Neutrophil (primary cell): ENCODE measurements at regions not wholly inside any gene's neighbourhood (a gene's known extent, or its start where the extent isn't known, plus 50 kb on each side); places are given as distances from the start of the nearest gene placed in this dataset.
"Not testable (repeated sequence)": the region's sequence is repeated elsewhere in the genome, so short reads cannot be mapped to it uniquely, and the experiment has no call there.

Experiments used
- H3K27ac ChIP-seq: fragments of 200-600 bp; sonication (generic); 2 replicates; pipeline ENCODE4 v1.5.1; 2016; ENCODE audit warnings: mild to moderate bottlenecking, moderate library complexity
- H3K27me3 ChIP-seq: fragments of 200-600 bp; sonication (generic); 2 replicates; pipeline ENCODE4 v1.6.0; 2016; ENCODE audit warnings: mild to moderate bottlenecking
- H3K36me3 ChIP-seq: fragments of 200-600 bp; sonication (generic); 2 replicates; pipeline ENCODE4 v1.5.1; 2017
- H3K4me1 ChIP-seq, 2 experiments: fragments of 200-600 bp in 1 of 2; sonication (generic) in 1 of 2; 1 replicate in 1 of 2; 2 replicates in 1 of 2; pipeline versions ENCODE4 v1.5.1 to v1.6.1; 2013 to 2016; ENCODE audit warnings: low read depth in 1 of 2, low read length in 1 of 2, mild to moderate bottlenecking in 1 of 2, moderate library complexity in 1 of 2; ENCODE audit not compliant: control insufficient read depth in 1 of 2, insufficient read depth in 1 of 2
- H3K4me3 ChIP-seq, 2 experiments: fragments of 200-600 bp in 1 of 2; sonication (generic) in 1 of 2; 1 replicate in 1 of 2; 2 replicates in 1 of 2; pipeline ENCODE4 v1.5.1; 2013 to 2016; ENCODE audit warnings: low read depth in 1 of 2, low read length in 1 of 2, mild to moderate bottlenecking in 1 of 2, moderate library complexity in 1 of 2
- H3K9me3 ChIP-seq: fragments of 200-600 bp; sonication (generic); 2 replicates; pipeline ENCODE4 v1.5.1; 2016
- TF ChIP-seq, protein P1 (sequence below): fragments of 200-600 bp; sonication (generic); IDR thresholded peaks from 2 replicates; pipeline ENCODE4 v1.5.1; 2016; ENCODE audit warnings: antibody characterized with exemption

DNA sequence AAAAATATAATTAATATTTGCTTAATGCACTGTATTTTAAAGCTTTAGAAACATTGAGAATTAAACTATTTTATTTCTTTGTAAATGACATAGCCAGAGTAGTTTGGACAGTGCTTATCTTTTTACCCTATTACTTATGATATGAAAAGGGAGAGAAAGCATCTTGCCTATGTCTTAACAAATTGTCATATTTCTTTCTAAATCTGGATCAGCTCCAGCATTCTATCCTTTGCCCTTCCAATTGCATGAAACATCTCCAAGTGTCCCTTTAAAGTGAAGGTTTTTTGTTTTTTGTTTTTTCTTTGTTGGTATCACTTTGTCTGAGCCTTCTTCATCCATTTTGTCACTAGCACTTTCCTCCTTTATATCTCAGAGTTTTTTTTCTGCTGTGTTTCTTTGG, 511.6 kb upstream of the FAM174A start:
- TF ChIP-seq, protein P1, sequence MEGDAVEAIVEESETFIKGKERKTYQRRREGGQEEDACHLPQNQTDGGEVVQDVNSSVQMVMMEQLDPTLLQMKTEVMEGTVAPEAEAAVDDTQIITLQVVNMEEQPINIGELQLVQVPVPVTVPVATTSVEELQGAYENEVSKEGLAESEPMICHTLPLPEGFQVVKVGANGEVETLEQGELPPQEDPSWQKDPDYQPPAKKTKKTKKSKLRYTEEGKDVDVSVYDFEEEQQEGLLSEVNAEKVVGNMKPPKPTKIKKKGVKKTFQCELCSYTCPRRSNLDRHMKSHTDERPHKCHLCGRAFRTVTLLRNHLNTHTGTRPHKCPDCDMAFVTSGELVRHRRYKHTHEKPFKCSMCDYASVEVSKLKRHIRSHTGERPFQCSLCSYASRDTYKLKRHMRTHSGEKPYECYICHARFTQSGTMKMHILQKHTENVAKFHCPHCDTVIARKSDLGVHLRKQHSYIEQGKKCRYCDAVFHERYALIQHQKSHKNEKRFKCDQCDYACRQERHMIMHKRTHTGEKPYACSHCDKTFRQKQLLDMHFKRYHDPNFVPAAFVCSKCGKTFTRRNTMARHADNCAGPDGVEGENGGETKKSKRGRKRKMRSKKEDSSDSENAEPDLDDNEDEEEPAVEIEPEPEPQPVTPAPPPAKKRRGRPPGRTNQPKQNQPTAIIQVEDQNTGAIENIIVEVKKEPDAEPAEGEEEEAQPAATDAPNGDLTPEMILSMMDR, result no peak
- no peaks in the 10 kb centered on the region for H3K9me3 ChIP-seq
- no peaks in the 10 kb centered on the region for H3K4me1 ChIP-seq
- no peaks in the 10 kb centered on the region for H3K36me3 ChIP-seq
- no peak overlapping the region for H3K27ac ChIP-seq
- no peaks in the 10 kb centered on the region for H3K27me3 ChIP-seq
- no peak overlapping the region for H3K4me3 ChIP-seq

DNA sequence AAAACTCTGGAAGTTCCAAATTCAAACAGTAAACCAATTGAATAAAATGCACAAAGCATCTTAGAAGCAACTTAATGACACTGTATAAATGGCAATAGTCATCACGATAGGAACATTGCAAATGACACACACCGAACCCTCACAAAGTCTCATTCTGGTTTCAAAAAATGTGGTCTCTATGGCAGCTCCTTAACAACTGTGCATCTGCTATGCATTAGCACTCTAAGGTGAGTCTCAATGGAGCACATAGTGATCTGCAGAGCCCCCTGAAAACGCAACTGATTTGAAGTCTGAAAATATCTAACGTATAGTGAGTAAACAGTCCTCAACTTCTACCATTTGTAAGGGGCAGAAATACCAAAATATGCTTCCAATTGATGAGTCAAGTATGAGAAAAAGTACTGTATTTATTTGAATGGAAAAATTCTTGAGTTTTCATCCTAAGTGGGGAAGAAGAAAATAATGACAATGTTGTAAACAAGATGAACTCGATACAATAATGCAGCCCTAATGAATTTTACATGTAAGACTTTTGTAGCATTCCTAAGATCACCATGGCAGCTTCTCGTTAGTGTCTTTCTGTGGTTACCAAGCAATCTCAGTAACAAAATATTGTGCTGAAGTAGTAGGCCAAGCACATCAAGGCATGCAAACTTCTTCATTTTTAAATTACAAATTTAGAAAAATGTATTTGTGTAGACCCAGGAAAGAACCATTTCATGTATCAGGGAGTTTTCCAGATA, 517.5 kb upstream of the FAM174A start:
- H3K4me1 ChIP-seq, result no peaks in the 10 kb centered on the region

DNA sequence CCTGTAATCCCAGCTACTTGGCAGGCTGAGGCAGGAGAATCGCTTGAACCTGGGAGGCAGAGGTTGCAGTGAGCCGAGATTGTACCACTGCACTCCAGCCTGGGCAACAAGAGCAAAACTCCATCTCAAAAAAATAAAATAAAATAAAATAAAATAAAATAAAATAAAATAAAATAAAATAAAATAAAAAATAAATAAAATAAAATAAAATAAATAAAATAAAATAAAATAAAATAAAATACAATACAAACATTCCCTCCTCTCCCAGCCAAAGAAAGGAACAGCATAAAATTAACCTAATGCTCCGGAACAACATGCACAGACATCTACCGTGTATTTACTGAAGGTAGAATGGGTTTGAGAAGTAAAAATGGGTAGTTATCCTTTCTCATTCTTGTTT, 521.9 kb upstream of the FAM174A start:
- not testable (repeated sequence) for H3K4me1 ChIP-seq

More for the DNA sequence above, 517.5 kb upstream of the FAM174A start:
- Histone ChIP-seq H3K27me3 (no peaks in the 10 kb centered on the region), H3K9me3 (no peaks in the 10 kb centered on the region), H3K36me3 (no peaks in the 10 kb centered on the region), H3K27ac (no peak overlapping the region), H3K4me3 (no peak overlapping the region)
- TF ChIP-seq, protein P1, result no peak

DNA sequence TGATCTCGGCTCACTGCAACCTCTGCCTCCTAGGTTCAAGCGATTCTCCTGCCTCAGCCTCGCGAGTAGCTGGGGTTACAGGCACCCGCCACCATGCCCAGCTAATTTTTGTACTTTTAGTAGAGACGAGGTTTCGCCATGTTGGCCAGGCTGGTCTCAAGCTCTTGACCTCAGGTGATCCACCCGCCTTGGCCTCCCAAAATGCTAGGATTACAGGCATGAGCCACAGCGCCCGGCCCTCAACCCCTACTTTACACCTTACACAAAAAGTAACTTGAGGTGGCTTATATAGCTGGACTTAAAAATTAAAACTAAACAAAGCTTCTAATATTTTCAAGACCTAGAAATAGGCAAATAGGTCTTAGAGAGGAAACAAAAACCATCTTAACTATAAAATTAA, 524.0 kb upstream of the FAM174A start:
- H3K27me3 ChIP-seq, H3K4me1 ChIP-seq, H3K27ac ChIP-seq, H3K9me3 ChIP-seq, H3K36me3 ChIP-seq, H3K4me3 ChIP-seq: not testable (repeated sequence)

More for the DNA sequence above, 521.9 kb upstream of the FAM174A start:
- H3K9me3 ChIP-seq, H3K27ac ChIP-seq, H3K27me3 ChIP-seq, H3K36me3 ChIP-seq, H3K4me3 ChIP-seq: not testable (repeated sequence)

DNA sequence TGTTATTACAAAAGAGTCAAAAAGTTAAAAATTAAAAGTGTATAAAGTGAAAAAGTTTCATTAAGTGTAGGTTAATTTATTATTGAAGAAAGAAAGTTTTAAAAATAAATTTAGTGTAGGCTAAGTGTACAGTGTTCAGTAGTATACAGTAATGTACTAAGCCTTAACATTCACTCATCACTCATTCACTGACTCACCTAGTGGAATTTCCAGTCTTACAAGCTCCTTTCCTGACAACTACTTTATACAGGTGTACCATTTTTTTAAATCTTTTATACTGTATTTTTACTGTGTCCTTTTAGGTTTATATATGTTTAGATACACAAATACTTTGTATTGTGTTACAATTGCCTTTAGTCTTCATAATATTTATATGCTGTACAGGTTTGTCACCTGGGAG, 530.2 kb upstream of the FAM174A start:
- Histone ChIP-seq H3K36me3 (no peaks in the 10 kb centered on the region), H3K9me3 (no peaks in the 10 kb centered on the region), H3K4me3 (no peak overlapping the region), H3K27me3 (no peaks in the 10 kb centered on the region), H3K27ac (no peak overlapping the region), H3K4me1 (no peaks in the 10 kb centered on the region)
- TF ChIP-seq, protein P1, result no peak

DNA sequence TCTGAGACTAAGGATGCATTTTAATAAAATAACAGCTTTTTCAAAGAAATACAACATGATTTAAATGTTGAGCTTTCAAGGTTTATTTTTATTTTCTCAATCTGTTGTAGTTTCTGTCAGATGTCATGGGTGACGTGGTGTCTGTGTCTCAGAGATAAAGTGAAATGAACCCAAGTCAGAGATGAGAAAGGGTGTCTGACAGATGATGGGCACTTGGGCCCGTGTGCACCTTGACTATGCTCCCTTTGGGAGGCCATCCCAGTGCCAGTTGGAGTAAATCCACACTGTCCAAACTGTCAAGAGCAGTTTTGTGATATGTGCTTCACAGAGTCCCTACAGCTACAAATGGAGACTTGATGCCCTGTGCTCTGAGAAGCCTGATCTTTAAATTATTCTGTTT, 536.9 kb upstream of the FAM174A start:
- Histone ChIP-seq H3K27ac (no peak overlapping the region), H3K4me3 (no peak overlapping the region)

More for the DNA sequence above, 536.9 kb upstream of the FAM174A start:
- TF ChIP-seq, protein P1, result no peak
- Histone ChIP-seq H3K36me3 (no peaks in the 10 kb centered on the region), H3K4me1 (no peaks in the 10 kb centered on the region), H3K9me3 (no peaks in the 10 kb centered on the region), H3K27me3 (no peaks in the 10 kb centered on the region)
